ENCODE measurements at regions not wholly inside any gene's neighbourhood (a gene's known extent, or its start where the extent isn't known, plus 50 kb on each side); places are given as distances from the start of the nearest gene placed in this dataset.

GRCh38 chr4:124904723-124905388, 192.3 kb upstream of the ANKRD50 start:
- Histone ChIP-seq H3K9me3 (replicated peaks; ENCODE audit: control insufficient read depth, insufficient read depth, low read length) (no peaks in the 10 kb centered on the region), H4K20me1 (ENCODE audit: control insufficient read depth, insufficient read depth) (no peaks in the 10 kb centered on the region), H2AFZ (ENCODE audit: control insufficient read depth, low read depth, low read length) (no peak overlapping the region), H3K79me2 (ENCODE audit: control insufficient read depth, insufficient read depth, low read length) (no peaks in the 10 kb centered on the region), H3K4me2 (ENCODE audit: control insufficient read depth, insufficient read depth) (no peak overlapping the region), H3K4me1 (ENCODE audit: control insufficient read depth, insufficient read depth, low read length) (no peaks in the 10 kb centered on the region), H3K9ac (ENCODE audit: control insufficient read depth, insufficient read depth, low read length) (no peak overlapping the region), H3K36me3 (ENCODE audit: control insufficient read depth in 2 of 2, insufficient read depth in 2 of 2, low read length in 1 of 2) (no peaks in the 10 kb centered on the region), H3K27ac (ENCODE audit: control insufficient read depth, insufficient read depth) (no peak overlapping the region), H3K27me3 (replicated peaks in 1 of 2; ENCODE audit: control insufficient read depth in 2 of 2, insufficient read depth in 2 of 2, low read length in 1 of 2) (no peaks in the 10 kb centered on the region), H3K4me3 (no peak overlapping the region)
- SMC1A ChIA-PET (ENCODE audit: uncharacterized antibody, unreplicated experiment), result no interaction called here
- ATAC-seq (no peak), DNase-seq (ENCODE audit: low read depth, low spot score) (no peak), FAIRE-seq (no peak)
- POLR2A ChIA-PET, result no interaction called here
- CTCF ChIA-PET, result no interaction called here
- TF ChIP-seq SMARCA5 (IDR thresholded peaks at IDR 0.05) (no peak), KLF5 (IDR thresholded peaks at IDR 0.05; ENCODE audit: partially characterized antibody) (no peak), IRF5 (IDR thresholded peaks at IDR 0.05; ENCODE audit: borderline replicate concordance) (no peak), SIN3A (IDR thresholded peaks at IDR 0.05; ENCODE audit: low read depth, low read length) (no peak), ZNF622 (IDR thresholded peaks at IDR 0.05) (no peak)
- in situ Hi-C loops (cut with MboI), result no loop called here
- intact Hi-C loops (cut with micrococcal nuclease; ENCODE audit: unreplicated experiment), result no loop called here
- BruUV-seq (replicated peaks), result no TSS peak
- RAD21 ChIA-PET (ENCODE audit: unreplicated experiment), result no interaction called here

GRCh38 chr4:124903995-124904722, 191.6 kb upstream of the ANKRD50 start:
- intact Hi-C loops (cut with micrococcal nuclease; ENCODE audit: unreplicated experiment), result no loop called here
- RAD21 ChIA-PET (ENCODE audit: unreplicated experiment), result no interaction called here
- DNase-seq (ENCODE audit: low read depth, low spot score) (no peak), FAIRE-seq (no peak), ATAC-seq (no peak)
- no TSS peak for BruUV-seq (replicated peaks)
- TF ChIP-seq NR2C1 (IDR thresholded peaks at IDR 0.05) (no peak), RCOR1 (conservative IDR thresholded peaks at IDR 0.05; ENCODE audit: low read depth, low read length) (no peak), CREM (IDR thresholded peaks at IDR 0.05; ENCODE audit: low read depth) (no peak), E2F8 (IDR thresholded peaks at IDR 0.05; ENCODE audit: low read depth, partially characterized antibody) (no peak)
- Histone ChIP-seq H3K9me3 (replicated peaks; ENCODE audit: control insufficient read depth, insufficient read depth, low read length) (no peaks in the 10 kb centered on the region), H3K27ac (ENCODE audit: control insufficient read depth, insufficient read depth) (no peak overlapping the region), H3K4me1 (ENCODE audit: control insufficient read depth, insufficient read depth, low read length) (no peaks in the 10 kb centered on the region), H2AFZ (ENCODE audit: control insufficient read depth, low read depth, low read length) (no peak overlapping the region), H3K27me3 (replicated peaks in 1 of 2; ENCODE audit: control insufficient read depth in 2 of 2, insufficient read depth in 2 of 2, low read length in 1 of 2) (no peaks in the 10 kb centered on the region), H3K36me3 (ENCODE audit: control insufficient read depth in 2 of 2, insufficient read depth in 2 of 2, low read length in 1 of 2) (no peaks in the 10 kb centered on the region), H3K9ac (ENCODE audit: control insufficient read depth, insufficient read depth, low read length) (no peak overlapping the region), H3K79me2 (ENCODE audit: control insufficient read depth, insufficient read depth, low read length) (no peaks in the 10 kb centered on the region), H4K20me1 (ENCODE audit: control insufficient read depth, insufficient read depth) (no peaks in the 10 kb centered on the region), H3K4me2 (ENCODE audit: control insufficient read depth, insufficient read depth) (no peak overlapping the region), H3K4me3 (no peak overlapping the region)
- CTCF ChIA-PET, result no interaction called here
- in situ Hi-C loops (cut with MboI), result no loop called here
- 18% methylated on average over 6 of the region's 6 CpGs for WGBS (ENCODE audit: insufficient coverage, insufficient replicate concordance, low lambda C conversion rate, missing lambda C conversion rate)
- SMC1A ChIA-PET (ENCODE audit: uncharacterized antibody, unreplicated experiment), result interaction anchor here (1.5 kb wide), 1 partner anchor 12 kb away, joined by 3 read pairs; no protein-coding TSS in a partner anchor
- POLR2A ChIA-PET, result no interaction called here

Measured in GM12878 (cell line).